Spleen (tissue), 11 donors: ENCODE measurements at regions not wholly inside any gene's neighbourhood (a gene's known extent, or its start where the extent isn't known, plus 50 kb on each side); places are given as distances from the start of the nearest gene placed in this dataset.

Experiments used
- DNase-seq: peaks from one replicate; pipeline ENCODE4 v3.0.0-alpha.2; 2020
- H3K27ac ChIP-seq, 8 donors: fragments of 200-600 bp; sonication (generic) in 7 of 8; 1 replicate in 4 of 8; 2 replicates in 4 of 8; pipeline versions ENCODE4 v1.5.0 to v1.8.0; 2016 to 2021; ENCODE audit warnings: inconsistent platforms in 4 of 8, mild to moderate bottlenecking in 4 of 8, moderate library complexity in 1 of 8
- H3K27me3 ChIP-seq, 7 donors: fragments of 200-600 bp; sonication (generic) in 6 of 7; replicated peaks in 1 of 7; 1 replicate in 4 of 7; 2 replicates in 3 of 7; pipeline versions ENCODE4 v1.5.0 to v1.8.0; 2016 to 2021; ENCODE audit warnings: inconsistent platforms in 3 of 7, mild to moderate bottlenecking in 1 of 7
- H3K36me3 ChIP-seq, 6 donors: fragments of 200-600 bp; sonication (generic) in 5 of 6; 1 replicate in 4 of 6; 2 replicates in 2 of 6; pipeline versions ENCODE4 v1.5.0 to v1.8.0; 2016 to 2021; ENCODE audit warnings: inconsistent platforms in 2 of 6
- H3K4me1 ChIP-seq, 6 donors: fragments of 200-600 bp; sonication (generic) in 5 of 6; 1 replicate in 3 of 6; 2 replicates in 3 of 6; pipeline versions ENCODE4 v1.5.0 to v1.8.0; 2016 to 2021; ENCODE audit warnings: inconsistent platforms in 3 of 6
- H3K4me3 ChIP-seq, 8 donors: fragments of 200-600 bp; sonication (generic) in 7 of 8; 1 replicate in 4 of 8; 2 replicates in 4 of 8; pipeline versions ENCODE4 v1.5.0 to v1.8.0; 2016 to 2021; ENCODE audit warnings: inconsistent platforms in 4 of 8, mild to moderate bottlenecking in 4 of 8, moderate library complexity in 2 of 8
- H3K9me3 ChIP-seq, 8 donors: fragments of 200-600 bp; sonication (generic) in 7 of 8; 1 replicate in 4 of 8; 2 replicates in 4 of 8; pipeline versions ENCODE4 v1.5.0 to v1.8.0; 2016 to 2021; ENCODE audit warnings: inconsistent platforms in 4 of 8
- POLR2A ChIP-seq, 3 donors: fragments of 450-650 bp; IDR thresholded peaks; one replicate each; pipeline ENCODE4 v1.5.1; 2017; ENCODE audit warnings: antibody characterized with exemption in 3 of 3, mild to moderate bottlenecking in 1 of 3
- POLR2AphosphoS5 ChIP-seq, 3 donors: sonication (generic); formaldehyde crosslinking; IDR thresholded peaks; one replicate each; pipeline ENCODE4 v1.5.1; 2017; ENCODE audit warnings: antibody characterized with exemption in 3 of 3
- WGBS, 5 donors: extraction: QIAGEN DNeasy Blood & Tissue Kit in 3 of 5; methylation state at CpG; one replicate each; pipeline versions ENCODE4 v1.1.5 to v1.1.7; 2013 to 2018; 5-methylcytosine and 5-hydroxymethylcytosine counted together
- intact Hi-C: fragments of 100-400 bp; cut with DNase I; formaldehyde crosslinking; loops from one replicate; pipeline ENCODE4 v1.15.0; 2023; ENCODE audit warnings: low total_unique reads
- TF ChIP-seq, protein P1 (sequence below), 11 experiments: fragments of 200-600 bp in 7 of 11; fragments of 450-650 bp in 4 of 11; sonication (generic) in 4 of 11; IDR thresholded peaks in 8 of 11; conservative IDR thresholded peaks in 3 of 11; 1 replicate in 7 of 11; 2 replicates in 4 of 11; pipeline versions ENCODE4 v1.4.0 to v1.8.0; 2016 to 2021; ENCODE audit warnings: antibody characterized with exemption in 11 of 11, inconsistent platforms in 4 of 11, mild to moderate bottlenecking in 1 of 11
- donor health status: healthy with polysubstance abuse.
- donor health status: DM: no; HTN: no; CAD: no; lungs with moderate emphysema.
- donor health status: DM: no; HTN: no; CAD: no.
- donor health status: Bipolar disorder and iron deficiency.
- donor health status: healthy.
- donor health status: DM: no; HTN: no; CAD: no.
- donor health status: DM: yes; HTN: yes; CAD: no.

DNA sequence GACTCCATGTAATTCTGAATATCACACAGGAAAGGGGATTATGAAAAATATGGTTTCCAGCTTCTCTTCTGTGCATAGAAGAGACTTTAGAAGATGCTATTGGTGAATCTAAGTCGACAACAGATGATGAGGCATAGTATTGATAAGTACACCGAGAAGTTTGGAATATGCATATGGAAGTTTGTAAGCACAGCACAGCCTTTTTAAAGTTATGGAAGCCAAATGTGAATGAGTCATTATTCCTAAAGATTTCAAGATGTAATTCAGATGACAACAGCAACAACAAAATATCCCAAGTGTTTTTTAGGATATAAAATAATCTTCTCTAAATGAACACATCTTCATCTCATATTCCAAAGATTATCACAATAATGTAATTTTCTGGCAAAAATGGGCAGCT is 1723.3 kb downstream of the EFNA5 start:
- intact Hi-C loops = no loop called here

DNA sequence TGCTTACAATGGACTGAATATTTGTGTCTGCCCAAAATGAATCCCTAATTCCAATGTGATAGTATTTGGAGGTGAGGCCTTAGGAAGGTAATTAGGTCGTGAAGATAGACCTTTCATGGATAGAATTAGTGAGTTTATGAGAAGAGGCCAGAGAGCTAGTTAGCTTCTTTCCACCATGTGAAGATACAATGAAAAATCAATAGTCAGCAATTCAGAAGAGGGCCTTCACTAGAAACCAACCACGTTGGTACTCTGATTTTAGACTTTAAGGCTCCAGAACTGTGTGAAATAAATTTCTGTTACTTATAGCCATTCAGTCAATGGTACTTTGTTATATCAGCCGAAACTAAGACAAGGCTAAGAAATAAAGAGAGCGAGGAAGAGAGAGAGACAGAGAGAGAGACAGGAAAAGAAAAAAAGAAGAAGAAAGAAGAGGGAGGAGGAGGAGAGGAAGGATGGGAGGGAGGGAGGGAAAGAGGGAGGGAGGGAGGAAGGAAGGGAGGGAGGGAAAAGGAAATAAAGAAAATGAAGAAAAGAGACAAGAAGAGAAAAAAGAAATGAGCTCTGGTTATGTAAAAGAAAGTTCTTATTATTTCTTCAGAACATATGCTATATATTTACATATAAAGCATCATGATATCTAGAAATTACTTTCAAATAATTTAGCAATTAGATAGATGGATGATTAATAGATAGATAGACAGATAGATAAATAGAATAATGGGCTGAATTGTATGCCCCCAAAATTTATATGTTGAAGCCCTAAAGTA is 1725.3 kb downstream of the EFNA5 start:
- no peak for DNase-seq
- WGBS, 5 donors = 69 to 85% (median 77%) methylated on average over 4 of the region's 4 CpGs
- no peaks in the 10 kb centered on the region for H3K9me3 ChIP-seq
- H3K4me3 ChIP-seq = no peak overlapping the region
- H3K4me1 ChIP-seq = no peaks in the 10 kb centered on the region
- no peak overlapping the region for H3K27ac ChIP-seq
- TF ChIP-seq, protein P1, sequence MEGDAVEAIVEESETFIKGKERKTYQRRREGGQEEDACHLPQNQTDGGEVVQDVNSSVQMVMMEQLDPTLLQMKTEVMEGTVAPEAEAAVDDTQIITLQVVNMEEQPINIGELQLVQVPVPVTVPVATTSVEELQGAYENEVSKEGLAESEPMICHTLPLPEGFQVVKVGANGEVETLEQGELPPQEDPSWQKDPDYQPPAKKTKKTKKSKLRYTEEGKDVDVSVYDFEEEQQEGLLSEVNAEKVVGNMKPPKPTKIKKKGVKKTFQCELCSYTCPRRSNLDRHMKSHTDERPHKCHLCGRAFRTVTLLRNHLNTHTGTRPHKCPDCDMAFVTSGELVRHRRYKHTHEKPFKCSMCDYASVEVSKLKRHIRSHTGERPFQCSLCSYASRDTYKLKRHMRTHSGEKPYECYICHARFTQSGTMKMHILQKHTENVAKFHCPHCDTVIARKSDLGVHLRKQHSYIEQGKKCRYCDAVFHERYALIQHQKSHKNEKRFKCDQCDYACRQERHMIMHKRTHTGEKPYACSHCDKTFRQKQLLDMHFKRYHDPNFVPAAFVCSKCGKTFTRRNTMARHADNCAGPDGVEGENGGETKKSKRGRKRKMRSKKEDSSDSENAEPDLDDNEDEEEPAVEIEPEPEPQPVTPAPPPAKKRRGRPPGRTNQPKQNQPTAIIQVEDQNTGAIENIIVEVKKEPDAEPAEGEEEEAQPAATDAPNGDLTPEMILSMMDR (IDR thresholded peaks at IDR 0.05 in 8 of 11, conservative IDR thresholded peaks at IDR 0.05 in 3 of 11) = no peak
- TF ChIP-seq POLR2AphosphoS5 (IDR thresholded peaks at IDR 0.05) = no peak
- H3K36me3 ChIP-seq = no peaks in the 10 kb centered on the region
- no peaks in the 10 kb centered on the region for H3K27me3 ChIP-seq
- intact Hi-C loops = no loop called here

More for the DNA sequence above, 1723.3 kb downstream of the EFNA5 start:
- Histone ChIP-seq H3K4me1 (no peaks in the 10 kb centered on the region), H3K4me3 (no peak overlapping the region), H3K27me3 (no peaks in the 10 kb centered on the region), H3K36me3 (no peaks in the 10 kb centered on the region), H3K9me3 (no peaks in the 10 kb centered on the region), H3K27ac (no peak overlapping the region)
- WGBS, 5 donors = 73 to 84% (median 78%) methylated on average over 2 of the region's 2 CpGs
- no peak for DNase-seq
- TF ChIP-seq POLR2AphosphoS5 (IDR thresholded peaks at IDR 0.05) = no peak
- TF ChIP-seq, protein P1 (IDR thresholded peaks at IDR 0.05 in 8 of 11, conservative IDR thresholded peaks at IDR 0.05 in 3 of 11) = no peak
- no peak for TF ChIP-seq POLR2A (IDR thresholded peaks at IDR 0.05)

DNA sequence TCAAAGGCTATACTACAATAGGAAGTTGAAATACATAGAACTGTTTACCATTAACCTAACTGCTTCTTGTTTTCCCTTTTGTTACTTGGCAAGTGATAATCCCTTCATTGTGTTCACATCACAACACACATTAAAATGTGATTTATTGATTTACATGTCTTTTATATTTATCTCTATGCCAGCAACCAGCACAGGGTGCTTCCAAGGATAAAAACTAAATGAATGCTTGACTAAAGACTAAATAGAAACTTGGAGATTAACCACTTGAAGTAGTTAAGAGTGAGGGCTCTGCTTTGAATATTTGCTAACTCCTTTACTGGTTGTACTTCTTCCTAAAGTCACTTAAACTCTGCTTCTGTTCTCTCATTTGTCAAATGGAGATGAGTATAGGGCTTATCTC is 1730.6 kb downstream of the EFNA5 start:
- peaks cover 0 to 30% (median 18%) of the 10 kb centered on the region in 8 donors for H3K9me3 ChIP-seq
- H3K27ac ChIP-seq = no peak overlapping the region
- intact Hi-C loops = no loop called here
- DNase-seq = no peak
- no peak overlapping the region for H3K4me3 ChIP-seq
- no peaks in the 10 kb centered on the region for H3K36me3 ChIP-seq
- TF ChIP-seq POLR2AphosphoS5 (IDR thresholded peaks at IDR 0.05) = no peak
- TF ChIP-seq, protein P1 (IDR thresholded peaks at IDR 0.05 in 8 of 11, conservative IDR thresholded peaks at IDR 0.05 in 3 of 11) = no peak
- no peak for TF ChIP-seq POLR2A (IDR thresholded peaks at IDR 0.05)
- H3K4me1 ChIP-seq = no peaks in the 10 kb centered on the region
- no peaks in the 10 kb centered on the region for H3K27me3 ChIP-seq

DNA sequence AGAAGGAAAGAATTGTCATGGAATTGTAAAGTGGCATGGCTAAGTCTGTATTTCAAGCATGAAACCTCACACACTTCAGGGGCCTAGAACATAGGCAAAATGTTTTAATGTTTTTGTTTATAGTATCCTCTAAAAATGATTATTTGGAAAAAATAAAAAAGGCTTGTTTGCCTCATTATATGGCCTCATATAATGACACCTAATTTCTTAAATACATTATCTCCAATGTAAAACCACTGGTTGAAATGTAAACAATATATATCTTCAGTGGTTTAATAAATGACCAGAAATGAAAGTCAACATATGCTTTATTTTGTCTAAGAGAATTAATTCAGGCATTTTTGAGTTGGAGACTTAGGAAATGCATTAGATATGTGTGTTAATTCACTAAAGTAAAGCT is 1736.6 kb downstream of the EFNA5 start:
- no peak for TF ChIP-seq POLR2A (IDR thresholded peaks at IDR 0.05)
- TF ChIP-seq, protein P1 (IDR thresholded peaks at IDR 0.05 in 8 of 11, conservative IDR thresholded peaks at IDR 0.05 in 3 of 11) = no peak
- no peak for TF ChIP-seq POLR2AphosphoS5 (IDR thresholded peaks at IDR 0.05)
- no peaks in the 10 kb centered on the region for H3K36me3 ChIP-seq
- no peak for DNase-seq
- H3K4me3 ChIP-seq = no peak overlapping the region
- H3K27me3 ChIP-seq = no peaks in the 10 kb centered on the region
- no peaks in the 10 kb centered on the region for H3K4me1 ChIP-seq
- no peak overlapping the region for H3K27ac ChIP-seq
- H3K9me3 ChIP-seq = peaks cover 0 to 29% (median 18%) of the 10 kb centered on the region in 8 donors
- intact Hi-C loops = no loop called here
